H1 (cell line): ENCODE measurements at regions not wholly inside any gene's neighbourhood (a gene's known extent, or its start where the extent isn't known, plus 50 kb on each side); places are given as distances from the start of the nearest gene placed in this dataset.

Experiments used
- CTCF ChIA-PET: fragments of 300-600 bp; sonication (Branson Sonifier 250); formaldehyde crosslinking; loops from one replicate; lab custom pipeline; 2021; ENCODE audit not compliant: partially characterized antibody; lab: Charles Lee
- POLR2A ChIA-PET: fragments of 300-600 bp; sonication (Branson Sonifier 250); formaldehyde crosslinking; loops from one replicate; lab custom pipeline; 2021; ENCODE audit warnings: inconsistent platforms; ENCODE audit not compliant: partially characterized antibody; lab: Charles Lee
- DNase-seq, 2 experiments: peaks; one replicate each; pipeline versions ENCODE4 v3.0.0 to v3.0.0-alpha.2; 2010 to 2022; ENCODE audit warnings: low spot score in 2 of 2, low read depth in 1 of 2, mixed read lengths in 1 of 2
- FAIRE-seq: peaks from 2 replicates; lab custom pipeline; 2011; peaks lifted over from hg19 to GRCh38; lab: Jason Lieb, UNC
- H2AFZ ChIP-seq: 2 replicates; pipeline ENCODE4 v1.8.1; 2012; ENCODE audit warnings: low read length, inconsistent platforms
- H2AK5ac ChIP-seq: 2 replicates; pipeline ENCODE4 v1.6.1; 2013; ENCODE audit warnings: low read depth, low read length
- H2BK120ac ChIP-seq: replicated peaks from 2 replicates; pipeline ENCODE3; 2013; ENCODE audit warnings: low read depth, low read length, inconsistent platforms
- H2BK12ac ChIP-seq: 2 replicates; pipeline ENCODE4 v1.6.1; 2013; ENCODE audit warnings: low read depth, low read length
- H2BK15ac ChIP-seq: 2 replicates; pipeline ENCODE4 v1.6.1; 2013; ENCODE audit warnings: low read length
- H2BK20ac ChIP-seq: 2 replicates; pipeline ENCODE4 v1.6.1; 2013; ENCODE audit warnings: low read length
- H2BK5ac ChIP-seq: 2 replicates; pipeline ENCODE4 v1.6.1; 2013; ENCODE audit warnings: low read depth, low read length
- H3K14ac ChIP-seq: 2 replicates; pipeline ENCODE4 v1.6.1; 2013; ENCODE audit warnings: inconsistent platforms; ENCODE audit not compliant: insufficient read length
- H3K18ac ChIP-seq: 2 replicates; pipeline ENCODE4 v1.6.1; 2013; ENCODE audit warnings: low read length; ENCODE audit errors: extremely low read depth
- H3K23ac ChIP-seq: 2 replicates; pipeline ENCODE4 v1.6.1; 2013; ENCODE audit warnings: inconsistent platforms; ENCODE audit not compliant: insufficient read length
- H3K23me2 ChIP-seq: 2 replicates; pipeline ENCODE4 v1.6.1; 2013; ENCODE audit warnings: low read depth, low read length
- H3K27ac ChIP-seq: 2 replicates; pipeline ENCODE4 v1.6.1; 2011; ENCODE audit warnings: low read depth, low read length, inconsistent platforms
- H3K27me3 ChIP-seq, 4 experiments: replicated peaks in 1 of 4; 1 replicate in 1 of 4; 2 replicates in 3 of 4; pipeline versions ENCODE4 v1.6.1 to v1.8.1; 2011 to 2013; ENCODE audit warnings: low read length in 3 of 4, mild to moderate bottlenecking in 3 of 4, inconsistent platforms in 2 of 4, mixed read lengths in 2 of 4, moderate library complexity in 1 of 4; ENCODE audit not compliant: control insufficient read depth in 3 of 4, insufficient read depth in 3 of 4; ENCODE audit errors: extremely low read depth in 1 of 4
- H3K36me3 ChIP-seq, 4 experiments: 2 replicates each; pipeline versions ENCODE4 v1.6.1 to v1.8.1; 2011 to 2013; ENCODE audit warnings: mild to moderate bottlenecking in 4 of 4, low read length in 3 of 4, moderate library complexity in 2 of 4, control low read depth in 1 of 4, inconsistent platforms in 1 of 4; ENCODE audit not compliant: insufficient read depth in 4 of 4, control insufficient read depth in 2 of 4
- H3K4ac ChIP-seq: replicated peaks from 2 replicates; pipeline ENCODE3; 2013; ENCODE audit warnings: low read length, low read depth, mixed read lengths, inconsistent platforms; ENCODE audit not compliant: insufficient read length
- H3K4me1 ChIP-seq, 4 experiments: replicated peaks in 1 of 4; 1 replicate in 1 of 4; 2 replicates in 3 of 4; pipeline versions ENCODE4 v1.6.1 to v1.8.1; 2011 to 2013; ENCODE audit warnings: low read length in 3 of 4, inconsistent platforms in 2 of 4, mixed read lengths in 1 of 4; ENCODE audit not compliant: insufficient read depth in 4 of 4, control insufficient read depth in 3 of 4
- H3K4me2 ChIP-seq, 2 experiments: 2 replicates each; pipeline versions ENCODE4 v1.6.1 to v1.8.1; 2011 to 2013; ENCODE audit warnings: low read depth in 2 of 2, low read length in 2 of 2, control low read depth in 1 of 2, inconsistent platforms in 1 of 2, mild to moderate bottlenecking in 1 of 2; ENCODE audit not compliant: insufficient read depth in 1 of 2
- H3K4me3 ChIP-seq, 4 experiments: fragments of 200-600, 300-600 bp in 1 of 4; sonication (generic), shearing (Covaris generic), sonication (Bioruptor Twin) in 1 of 4; 2 replicates each; pipeline versions ENCODE4 v1.5.1 to v1.8.1; 2011 to 2016; ENCODE audit warnings: low read length in 4 of 4, low read depth in 3 of 4, control low read depth in 2 of 4, inconsistent platforms in 2 of 4, mild to moderate bottlenecking in 2 of 4, mixed read lengths in 1 of 4, moderate library complexity in 1 of 4; ENCODE audit not compliant: insufficient read depth in 2 of 4; ENCODE audit errors: extremely low read depth in 1 of 4
- H3K56ac ChIP-seq: replicated peaks from 2 replicates; pipeline ENCODE3; 2013; ENCODE audit warnings: low read depth, mild to moderate bottlenecking, mixed read lengths, low read length, inconsistent platforms; ENCODE audit not compliant: insufficient read length
- H3K79me1 ChIP-seq: 2 replicates; pipeline ENCODE4 v1.6.1; 2013; ENCODE audit warnings: low read depth, low read length, control low read depth
- H3K79me2 ChIP-seq, 2 experiments: 2 replicates each; pipeline versions ENCODE4 v1.6.1 to v1.8.1; 2012 to 2013; ENCODE audit warnings: low read length in 2 of 2, mild to moderate bottlenecking in 2 of 2, inconsistent platforms in 1 of 2; ENCODE audit not compliant: insufficient read depth in 2 of 2, control insufficient read depth in 1 of 2
- H3K9ac ChIP-seq, 4 experiments: replicated peaks in 1 of 4; 1 replicate in 1 of 4; 2 replicates in 3 of 4; pipeline versions ENCODE4 v1.6.1 to v1.8.1; 2011 to 2013; ENCODE audit warnings: low read depth in 3 of 4, low read length in 3 of 4, control low read depth in 2 of 4, mild to moderate bottlenecking in 2 of 4, moderate library complexity in 2 of 4, inconsistent platforms in 1 of 4; ENCODE audit errors: extremely low read depth in 1 of 4
- H3K9me3 ChIP-seq, 2 experiments: 2 replicates each; pipeline versions ENCODE4 v1.6.1 to v1.8.1; 2012 to 2013; ENCODE audit warnings: mild to moderate bottlenecking in 2 of 2, moderate library complexity in 2 of 2, control low read depth in 1 of 2, inconsistent platforms in 1 of 2, low read depth in 1 of 2, low read length in 1 of 2, mixed read lengths in 1 of 2; ENCODE audit not compliant: insufficient read depth in 2 of 2
- H4K20me1 ChIP-seq, 2 experiments: replicated peaks in 1 of 2; 2 replicates each; pipeline versions ENCODE3 to v1.8.1; 2011 to 2013; ENCODE audit warnings: inconsistent platforms in 2 of 2, low read length in 2 of 2, mild to moderate bottlenecking in 1 of 2; ENCODE audit not compliant: insufficient read depth in 2 of 2, control insufficient read depth in 1 of 2
- H4K5ac ChIP-seq: 2 replicates; pipeline ENCODE4 v1.6.1; 2013; ENCODE audit warnings: low read length, low read depth, mixed read lengths, inconsistent platforms; ENCODE audit not compliant: insufficient read length
- H4K8ac ChIP-seq: 2 replicates; pipeline ENCODE4 v1.8.0; 2013; ENCODE audit warnings: mild to moderate bottlenecking, moderate library complexity, low read length, inconsistent platforms; ENCODE audit not compliant: insufficient read depth; ENCODE audit errors: extremely low read depth
- H4K91ac ChIP-seq: replicated peaks from 2 replicates; pipeline ENCODE3; 2013; ENCODE audit warnings: low read length, mixed read lengths, inconsistent platforms; ENCODE audit not compliant: insufficient read length
- CBX8 ChIP-seq: fragments of 300-800, 300-1000 bp; sonication (generic); IDR thresholded peaks from 2 replicates; pipeline ENCODE4 v1.7.1; 2016; ENCODE audit warnings: low read depth, low read length, borderline replicate concordance
- CTBP2 ChIP-seq: IDR thresholded peaks from 2 replicates; pipeline ENCODE4 v1.7.0; 2011; ENCODE audit warnings: borderline replicate concordance, mild to moderate bottlenecking, moderate library complexity, mixed read lengths, low read length; ENCODE audit not compliant: insufficient read depth, insufficient read length
- EGR1 ChIP-seq: IDR thresholded peaks from 2 replicates; pipeline ENCODE4 v1.6.1; 2011; ENCODE audit warnings: low read depth, low read length, borderline replicate concordance
- EP300 ChIP-seq, 2 experiments: IDR thresholded peaks; 1 replicate in 1 of 2; 2 replicates in 1 of 2; pipeline ENCODE4 v1.6.1; 2011 to 2012; ENCODE audit warnings: low read depth in 2 of 2, low read length in 2 of 2, mild to moderate bottlenecking in 2 of 2, borderline replicate concordance in 1 of 2, inconsistent platforms in 1 of 2, moderate library complexity in 1 of 2
- KDM1A ChIP-seq: fragments of 200-600, 300-600 bp; sonication (generic); IDR thresholded peaks from 2 replicates; pipeline ENCODE4 v1.7.1; 2016; ENCODE audit warnings: mild to moderate bottlenecking, low read length, borderline replicate concordance
- KDM5A ChIP-seq: fragments of 200-600 bp; IDR thresholded peaks from 2 replicates; pipeline ENCODE4 v1.7.1; 2012; ENCODE audit warnings: mild to moderate bottlenecking, low read length, inconsistent platforms, mixed read lengths
- NANOG ChIP-seq: IDR thresholded peaks from 2 replicates; pipeline ENCODE4 v1.6.1; 2011; ENCODE audit warnings: low read length, low read depth, mild to moderate bottlenecking, inconsistent platforms; ENCODE audit not compliant: insufficient read depth, poor library complexity, severe bottlenecking
- POLR2A ChIP-seq, 2 experiments: IDR thresholded peaks; 1 replicate in 1 of 2; 2 replicates in 1 of 2; pipeline ENCODE4 v1.6.1; 2011; ENCODE audit warnings: low read depth in 2 of 2, low read length in 2 of 2, mild to moderate bottlenecking in 2 of 2; ENCODE audit errors: control extremely low read depth in 1 of 2
- SAP30 ChIP-seq: fragments of 300-600 bp; sonication (generic); IDR thresholded peaks from 2 replicates; pipeline ENCODE4 v1.7.1; 2012; ENCODE audit warnings: low read length, moderate library complexity, mild to moderate bottlenecking, inconsistent platforms; ENCODE audit not compliant: insufficient read depth, insufficient replicate concordance
- SIX5 ChIP-seq: IDR thresholded peaks from 2 replicates; pipeline ENCODE4 v1.6.1; 2011; ENCODE audit warnings: mild to moderate bottlenecking, low read depth, low read length
- SP2 ChIP-seq: IDR thresholded peaks from 2 replicates; pipeline ENCODE4 v1.6.1; 2012; ENCODE audit warnings: mild to moderate bottlenecking, low read length, inconsistent platforms
- TCF12 ChIP-seq: IDR thresholded peaks from 2 replicates; pipeline ENCODE4 v1.6.1; 2011; ENCODE audit warnings: low read depth, mild to moderate bottlenecking, low read length
- ZNF274 ChIP-seq: IDR thresholded peaks from 2 replicates; pipeline ENCODE4 v1.7.0; 2012; ENCODE audit warnings: low read length, borderline replicate concordance; ENCODE audit errors: extremely low read depth
- WGBS, 2 experiments: shearing (Covaris generic) in 1 of 2; methylation state at CpG; one replicate each; pipeline versions ENCODE4 v1.1.6 to v1.1.7; 2013 to 2015; ENCODE audit warnings: low lambda C conversion rate in 2 of 2, mixed read lengths in 2 of 2, inconsistent platforms in 1 of 2, low coverage in 1 of 2, missing lambda C conversion rate in 1 of 2; ENCODE audit not compliant: insufficient replicate concordance in 2 of 2, insufficient coverage in 1 of 2, insufficient read length in 1 of 2; ENCODE audit errors: extremely low coverage in 1 of 2, missing lambda C conversion rate in 1 of 2; 5-methylcytosine and 5-hydroxymethylcytosine counted together
- TF ChIP-seq, protein P1 (sequence below): IDR thresholded peaks from 2 replicates; pipeline ENCODE4 v1.6.1; 2011; ENCODE audit warnings: low read depth, mild to moderate bottlenecking, low read length; ENCODE audit not compliant: insufficient read depth

DNA sequence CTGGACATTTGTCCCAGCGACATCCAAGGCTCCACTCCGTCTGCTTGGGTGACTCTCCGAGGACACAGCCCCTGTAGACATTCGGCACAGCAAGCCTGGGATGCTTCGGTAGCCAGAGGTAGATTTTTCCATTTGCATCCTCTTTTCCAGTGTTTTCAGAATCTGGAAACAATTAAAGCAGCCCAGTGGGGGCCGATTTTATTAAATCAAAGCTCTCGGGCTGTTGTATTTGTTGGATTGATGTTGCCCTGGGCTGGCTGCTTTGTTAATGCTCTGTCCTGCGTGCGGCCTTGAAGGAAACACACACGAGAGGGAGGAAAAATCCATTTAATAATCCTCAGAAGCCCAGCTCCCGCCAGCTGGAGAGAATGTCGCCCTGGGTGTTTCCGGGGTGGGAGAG is 158.1 kb upstream of the CIBAR2 start:
- H3K23me2 ChIP-seq = no peaks in the 10 kb centered on the region
- no peak overlapping the region for H4K91ac ChIP-seq
- peaks cover 0 to 9% of the 10 kb centered on the region in 2 experiments for H4K20me1 ChIP-seq
- H3K27ac ChIP-seq = no peak overlapping the region
- H2BK5ac ChIP-seq = no peak overlapping the region
- no peaks in the 10 kb centered on the region; a peak in 1 of 4 replicates for H3K79me2 ChIP-seq
- POLR2A ChIA-PET = no interaction called here
- DNase-seq (no peak), FAIRE-seq (no peak)
- no peak overlapping the region for H3K14ac ChIP-seq
- no peaks in the 10 kb centered on the region; a peak in 4 of 7 replicates for H3K4me1 ChIP-seq
- H2AK5ac ChIP-seq = no peak overlapping the region
- no peaks in the 10 kb centered on the region for H3K9me3 ChIP-seq
- H3K9ac ChIP-seq = no peak overlapping the region
- H4K8ac ChIP-seq = no peak overlapping the region
- no peak overlapping the region for H2BK12ac ChIP-seq
- CTCF ChIA-PET = interaction anchor here (0.6 to 3.3 kb wide), 3 partner anchors 18 to 26 kb away, joined by 3 to 30 read pairs (median 9); no protein-coding TSS in a partner anchor
- no peak overlapping the region for H2BK15ac ChIP-seq
- H3K27me3 ChIP-seq = peaks cover 0 to 3% (median 0%) of the 10 kb centered on the region in 4 experiments; a peak in 2 of 7 replicates
- no peak overlapping the region for H2AFZ ChIP-seq
- no peak overlapping the region for H3K56ac ChIP-seq
- H2BK20ac ChIP-seq = no peak overlapping the region
- no peak overlapping the region for H3K4me3 ChIP-seq
- no peaks in the 10 kb centered on the region; the same call in 1 of the 2 replicates for H3K79me1 ChIP-seq
- H3K23ac ChIP-seq = no peak overlapping the region
- no peak overlapping the region for H2BK120ac ChIP-seq
- no peak overlapping the region for H3K4me2 ChIP-seq
- 94% methylated on average over 13 of the region's 13 CpGs; no CpG with 5 or more reads in 1 of the 2 experiments for WGBS, 2 experiments
- no peak overlapping the region for H3K4ac ChIP-seq
- no peak overlapping the region for H4K5ac ChIP-seq
- H3K36me3 ChIP-seq = no peaks in the 10 kb centered on the region
- no peak overlapping the region for H3K18ac ChIP-seq
- TF ChIP-seq EGR1 (no peak), POLR2A (IDR thresholded peaks at IDR 0.05; ENCODE audit: control extremely low read depth in 1 of 2, low read depth in 2 of 2, low read length in 2 of 2) (no peak), EP300 (IDR thresholded peaks at IDR 0.05; ENCODE audit: borderline replicate concordance in 1 of 2, low read depth in 2 of 2, low read length in 2 of 2) (no peak), CTBP2 (no peak), SIX5 (no peak), SAP30 (no peak), ZNF274 (no peak), KDM1A (no peak), SP2 (no peak), TCF12 (no peak), KDM5A (no peak), CBX8 (no peak), NANOG (no peak)
- TF ChIP-seq, protein P1, sequence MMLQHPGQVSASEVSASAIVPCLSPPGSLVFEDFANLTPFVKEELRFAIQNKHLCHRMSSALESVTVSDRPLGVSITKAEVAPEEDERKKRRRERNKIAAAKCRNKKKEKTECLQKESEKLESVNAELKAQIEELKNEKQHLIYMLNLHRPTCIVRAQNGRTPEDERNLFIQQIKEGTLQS = no peak
